Activated CD8-positive, alpha-beta memory T cell treated with anti-CD3 and anti-CD28 coated beads for 4 hours (primary cell): ENCODE measurements at regions not wholly inside any gene's neighbourhood (a gene's known extent, or its start where the extent isn't known, plus 50 kb on each side); places are given as distances from the start of the nearest gene placed in this dataset.
"Not testable (repeated sequence)": the region's sequence is repeated elsewhere in the genome, so short reads cannot be mapped to it uniquely, and the experiment has no call there.

Source experiments
- DNase-seq, 2 donors: peaks; one replicate each; pipeline ENCODE4 v3.0.0-alpha.2; 2020; ENCODE audit warnings: low read depth in 2 of 2

- no peak for DNase-seq
Measured at GRCh38 chr13:111411919-111412650, 91.6 kb downstream of the TEX29 start.

- no peak for DNase-seq
Measured at GRCh38 chr13:111413407-111414187, 93.2 kb downstream of the TEX29 start.

DNA sequence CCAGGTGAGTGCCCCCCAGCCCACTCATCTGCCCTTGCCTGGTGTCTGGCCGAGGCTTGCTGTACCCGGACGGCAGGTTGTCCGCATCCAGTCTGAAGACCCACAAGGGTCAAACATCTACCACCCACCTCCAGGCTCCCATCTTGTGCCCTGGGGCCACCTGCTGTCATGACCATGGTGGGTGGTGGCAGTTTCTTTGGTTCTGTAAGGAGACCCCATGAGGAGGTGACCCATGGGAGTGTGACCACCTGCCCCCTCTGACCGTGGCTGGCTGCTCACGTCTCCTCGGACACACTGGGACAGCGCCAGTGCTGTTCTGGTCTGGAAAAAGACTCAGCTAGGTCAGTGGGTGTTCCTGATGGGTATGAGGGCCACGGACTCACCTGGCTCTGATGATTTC lies 93.9 kb downstream of the TEX29 start:
- no peak for DNase-seq

DNA sequence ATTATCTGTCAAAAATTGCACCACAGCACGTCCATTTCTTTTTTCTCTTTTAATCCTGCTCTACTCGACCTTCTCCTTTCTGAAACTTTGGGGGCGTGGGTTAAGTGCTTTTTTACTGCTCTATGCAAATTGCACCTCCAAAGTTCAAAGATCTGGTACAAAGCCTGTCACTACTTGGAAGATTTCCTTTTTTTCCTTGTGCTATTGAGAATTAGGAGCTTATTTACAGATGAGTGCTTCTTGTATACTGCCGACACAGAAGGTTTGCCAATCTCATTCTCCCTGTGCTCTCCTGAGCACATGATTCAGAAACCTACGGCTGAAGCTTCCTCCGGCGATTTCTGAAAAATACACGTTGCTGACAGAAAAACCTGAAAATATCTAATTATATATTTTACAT lies 94.8 kb downstream of the TEX29 start:
- no peak for DNase-seq

- DNase-seq = no peak
Measured at GRCh38 chr13:111415765-111416164, 95.3 kb downstream of the TEX29 start.

- no peak for DNase-seq
Measured at GRCh38 chr13:111418101-111418500, 97.7 kb downstream of the TEX29 start.

DNA sequence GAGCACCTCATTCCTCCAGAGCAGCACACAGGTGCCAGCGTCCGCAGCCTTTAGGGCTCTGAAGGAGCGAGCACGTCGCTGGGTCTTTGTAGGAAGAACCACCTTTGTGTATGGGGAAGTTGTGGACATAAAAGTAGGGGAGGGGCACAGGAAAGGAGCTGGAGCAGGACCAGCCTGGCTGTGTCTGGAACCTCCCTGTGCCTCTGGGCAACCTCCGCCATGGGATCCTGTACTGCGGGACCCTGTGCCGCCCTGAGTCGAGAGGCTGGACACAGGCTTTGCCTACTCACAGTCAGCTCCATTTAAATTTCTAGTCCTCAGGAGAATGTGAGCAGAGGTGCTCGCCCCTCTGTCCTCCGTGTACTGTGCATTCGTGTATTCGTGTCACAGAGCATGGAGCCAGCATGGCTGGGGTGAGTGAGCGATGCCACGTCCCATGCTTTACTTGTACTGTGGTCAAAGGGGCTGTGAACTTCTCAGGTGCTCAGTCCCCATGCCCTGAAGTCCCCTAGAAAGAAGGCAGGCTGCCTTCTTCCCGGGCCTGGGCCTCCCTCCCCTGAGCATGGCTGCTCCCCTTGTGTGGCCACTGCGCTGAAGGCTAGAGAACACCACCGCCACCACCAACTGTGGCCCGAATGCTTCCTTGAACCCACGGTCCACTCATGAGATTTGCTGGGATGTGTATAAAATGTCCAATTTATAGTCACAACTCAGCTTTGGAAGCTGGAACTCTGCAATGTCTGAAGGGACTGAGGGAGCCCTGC lies 99.9 kb downstream of the TEX29 start:
- no peak for DNase-seq

GRCh38 chr13:111421216-111421615 lies 100.8 kb downstream of the TEX29 start:
- DNase-seq = no peak

DNA sequence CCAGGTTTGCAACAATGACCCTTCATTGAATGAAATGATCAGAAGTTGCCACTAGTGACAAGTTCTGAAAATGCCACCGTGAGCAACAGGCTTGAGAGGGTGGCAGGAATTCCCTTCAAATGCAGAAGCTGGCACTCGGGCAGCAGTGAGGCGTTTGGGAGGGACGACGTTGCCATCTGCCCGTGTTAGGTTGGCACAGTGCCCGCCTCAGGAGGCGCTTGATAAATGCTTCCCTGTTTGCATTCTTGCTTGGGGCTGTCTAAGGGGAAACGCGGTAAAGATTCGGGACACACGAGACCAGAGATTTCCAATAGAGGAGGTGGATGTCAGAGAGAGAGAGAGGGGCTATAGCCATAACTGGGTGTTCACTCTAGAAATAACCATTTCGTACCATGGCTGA lies 101.9 kb downstream of the TEX29 start:
- DNase-seq = no peak

GRCh38 chr13:111423168-111423785 lies 102.8 kb downstream of the TEX29 start:
- no peak for DNase-seq

- no peak for DNase-seq
Measured at GRCh38 chr13:111424134-111424533, 103.7 kb downstream of the TEX29 start.

DNA sequence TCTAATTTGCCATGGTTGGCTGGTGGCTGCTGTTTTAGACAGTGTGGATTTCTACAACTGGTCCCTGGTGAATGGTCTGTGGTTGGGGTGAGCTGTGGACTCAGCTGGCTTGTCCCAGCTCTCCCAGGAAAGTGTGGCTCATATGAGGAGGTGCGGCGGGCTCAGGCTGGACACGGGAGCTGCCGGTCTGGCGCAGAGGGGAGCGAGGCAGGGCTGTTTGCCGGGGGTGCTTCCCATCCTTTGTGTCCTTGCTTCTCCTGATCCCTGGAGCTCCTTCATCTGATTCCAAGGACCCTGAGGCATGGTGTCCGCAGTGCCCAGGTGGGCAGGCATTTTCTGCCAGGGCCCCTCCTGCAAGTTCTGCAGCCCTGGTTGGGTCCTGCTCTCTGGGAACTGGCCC lies 104.9 kb downstream of the TEX29 start:
- DNase-seq = no peak

DNA sequence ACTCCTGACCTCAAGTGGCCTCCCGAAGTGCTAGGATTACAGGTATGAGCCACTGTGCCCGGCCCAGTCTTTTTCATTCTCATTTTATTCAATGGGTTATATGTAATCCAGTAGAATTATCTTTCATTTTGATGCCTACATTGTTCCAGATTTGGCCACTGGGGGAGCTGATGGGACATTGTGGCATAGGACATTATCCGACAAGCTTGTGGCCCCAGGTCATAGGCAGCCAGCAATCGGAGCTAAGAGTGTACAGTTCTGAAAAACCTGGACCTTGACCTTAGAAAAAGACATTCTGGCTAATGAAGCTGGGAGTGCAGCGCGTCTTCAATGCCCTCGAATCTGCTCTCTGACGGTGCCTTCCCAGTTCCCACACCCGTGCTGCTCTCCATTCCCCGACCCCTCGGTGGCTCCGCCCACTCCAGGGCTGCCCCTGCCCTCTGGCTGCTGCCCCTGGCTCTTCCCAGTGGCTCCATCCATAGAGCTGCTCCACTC lies 108.7 kb downstream of the TEX29 start:
- peak in 1 of 2 donors; percentile 2 for DNase-seq

GRCh38 chr13:111431206-111431605 lies 110.8 kb downstream of the TEX29 start:
- DNase-seq = no peak

DNA sequence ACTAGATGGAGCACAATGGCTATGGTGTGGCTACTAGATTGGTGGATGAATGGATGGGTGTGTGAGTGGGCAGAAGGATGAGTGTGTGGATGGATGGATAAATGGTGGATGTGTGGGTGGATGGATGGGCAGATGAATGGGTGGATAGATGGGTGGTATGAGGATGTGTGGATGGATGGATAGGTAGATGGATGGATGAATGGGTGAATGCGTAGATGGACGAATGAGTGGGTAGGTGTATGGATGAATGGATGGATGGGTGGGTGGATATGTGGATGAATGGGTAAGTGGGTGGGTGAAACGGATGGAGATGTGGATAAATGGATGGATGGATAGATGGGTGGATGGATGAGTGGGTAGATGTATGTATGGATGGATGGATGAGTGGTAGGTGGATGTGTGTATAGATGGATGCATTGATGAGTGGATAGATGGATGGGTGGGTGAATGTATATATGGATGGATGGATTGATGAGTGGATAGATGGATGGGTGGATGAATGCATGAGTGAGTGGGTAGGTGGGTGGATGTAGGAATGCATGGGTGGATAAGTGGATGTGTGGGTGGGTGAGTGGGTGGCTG lies 114.2 kb downstream of the TEX29 start:
- DNase-seq = no peak

DNA sequence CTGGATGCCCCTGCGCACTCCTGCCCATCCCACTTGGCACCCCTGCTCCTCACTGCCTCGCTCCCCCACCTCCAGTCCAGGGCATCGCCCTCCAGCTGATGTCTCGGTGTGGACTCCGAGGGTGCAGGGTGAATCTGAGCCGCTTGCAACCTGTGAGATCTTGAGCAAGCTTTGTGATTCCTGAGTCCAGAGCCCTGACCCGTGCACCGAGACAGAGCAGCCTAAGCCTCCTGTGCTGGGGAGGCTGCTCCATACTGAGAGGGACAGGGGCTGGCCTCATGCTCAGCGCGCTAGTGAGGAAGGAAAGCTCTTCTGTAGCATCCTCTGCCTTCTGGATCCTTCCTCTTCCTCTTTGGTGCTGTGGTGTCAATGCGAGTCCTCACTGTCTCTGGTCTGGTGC lies 116.0 kb downstream of the TEX29 start:
- no peak for DNase-seq

- no peak for DNase-seq
Measured at GRCh38 chr13:111437417-111437816, 117.0 kb downstream of the TEX29 start.

DNA sequence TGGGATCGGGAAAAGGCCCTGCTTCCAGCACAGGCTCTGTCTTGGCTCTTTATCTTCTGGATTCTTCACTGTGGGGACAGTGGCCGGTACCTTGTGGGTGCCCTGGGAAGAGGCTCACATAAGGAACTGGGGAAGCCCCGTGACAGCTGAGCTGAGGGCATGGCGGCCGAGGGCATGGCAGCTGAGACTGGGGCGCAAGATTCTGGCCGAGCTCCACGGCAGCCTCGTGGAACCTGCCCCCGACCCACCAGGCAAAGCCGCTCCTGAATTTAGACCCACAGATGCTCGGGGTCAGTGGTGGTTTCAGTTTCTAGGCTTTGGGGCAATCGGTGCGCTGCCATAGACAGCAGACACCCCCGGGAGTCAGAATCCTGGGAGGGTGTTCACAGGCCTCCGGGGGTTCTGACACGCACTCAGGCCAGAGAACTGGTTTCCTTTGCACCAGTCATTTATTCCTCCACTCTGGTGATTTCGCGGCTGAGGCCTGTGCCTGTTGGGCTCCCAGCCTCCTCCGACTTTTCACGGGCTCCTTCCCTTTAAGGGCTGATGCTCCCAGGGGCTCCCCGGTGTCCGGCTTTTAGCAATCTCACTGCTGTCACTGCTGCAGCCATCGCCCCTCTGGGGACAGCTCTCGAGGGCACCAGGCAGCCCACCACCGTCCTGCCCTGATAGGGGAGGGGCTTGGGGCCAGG lies 117.6 kb downstream of the TEX29 start:
- no peak for DNase-seq

DNA sequence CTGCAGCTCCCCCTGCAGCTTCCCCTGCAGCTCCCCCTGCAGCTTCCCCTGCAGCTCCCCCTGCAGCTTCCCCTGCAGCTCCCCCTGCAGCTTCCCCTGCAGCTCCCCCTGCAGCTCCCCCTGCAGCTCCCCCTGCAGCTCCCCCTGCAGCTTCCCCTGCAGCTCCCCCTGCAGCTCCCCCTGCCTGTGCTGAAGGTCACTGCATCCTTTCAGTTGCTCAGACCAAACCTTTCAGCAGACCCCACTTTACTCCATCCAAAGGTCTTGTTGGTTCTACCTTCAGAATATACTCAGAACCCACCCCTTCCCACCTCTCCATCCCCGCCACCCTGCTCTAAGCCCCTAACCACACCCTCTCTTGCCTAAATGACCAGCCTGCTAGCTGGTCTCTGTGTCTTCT lies 120.0 kb downstream of the TEX29 start:
- DNase-seq = not testable (repeated sequence)

DNA sequence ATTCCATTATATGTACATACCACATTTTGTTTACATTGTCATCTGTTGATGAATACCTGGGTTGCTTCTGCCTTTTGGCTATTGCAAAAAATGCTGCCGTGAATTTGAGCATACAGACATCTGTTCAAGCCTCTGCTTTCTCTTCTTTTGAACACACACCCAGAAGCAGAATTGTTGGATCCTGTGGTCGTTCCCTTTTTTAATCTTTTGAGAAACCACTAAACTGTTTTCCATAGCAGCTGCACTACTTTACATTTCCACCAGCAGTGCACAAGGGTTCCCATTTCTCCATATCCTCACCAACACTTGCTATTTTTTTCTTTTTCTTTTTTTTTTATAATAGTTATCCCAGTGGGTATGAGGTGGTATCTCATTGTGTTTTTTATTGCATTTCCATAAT lies 123.5 kb downstream of the TEX29 start:
- no peak for DNase-seq

- no peak for DNase-seq
Measured at GRCh38 chr13:111448504-111448903, 128.1 kb downstream of the TEX29 start.
